HG02759 (cell line): ENCODE measurements at regions not wholly inside any gene's neighbourhood (a gene's known extent, or its start where the extent isn't known, plus 50 kb on each side); places are given as distances from the start of the nearest gene placed in this dataset.
"Not testable (repeated sequence)": the region's sequence is repeated elsewhere in the genome, so short reads cannot be mapped to it uniquely, and the experiment has no call there.

Experiments
- ATAC-seq: cut with Tn5 transposase; IDR thresholded peaks from one replicate; pipeline ENCODE4 v1.9.1; 2021; ENCODE audit warnings: mild to moderate bottlenecking, moderate library complexity; ENCODE audit not compliant: unreplicated experiment

DNA sequence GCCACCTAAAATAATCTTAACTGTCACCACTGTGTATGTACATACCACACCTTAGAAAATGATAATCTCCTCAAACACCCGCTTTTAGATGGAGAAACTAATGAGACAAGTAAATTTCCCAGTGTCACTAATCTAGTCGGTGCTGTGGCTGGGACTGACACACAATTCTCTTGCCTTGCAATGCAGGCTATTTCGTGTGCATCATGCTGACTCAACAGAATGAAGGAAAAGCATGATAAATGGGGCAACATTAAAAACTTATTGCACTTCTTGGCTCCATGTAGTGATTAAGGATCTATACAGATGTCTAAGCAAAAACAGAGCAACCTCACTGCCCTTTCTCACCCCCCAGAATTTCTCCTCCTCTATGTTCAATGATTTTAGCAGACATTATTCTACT lies 677.9 kb downstream of the DTWD2 start:
- ATAC-seq = no peak

- ATAC-seq = no peak
These were observed 685.1 kb downstream of the DTWD2 start for GRCh38 chr5:118303296-118303695.

- ATAC-seq = no peak
These were observed 685.6 kb downstream of the DTWD2 start for GRCh38 chr5:118302786-118303185.

- no peak for ATAC-seq
These were observed 686.7 kb downstream of the DTWD2 start for GRCh38 chr5:118301696-118302095.

GRCh38 chr5:118295045-118295444 lies 693.3 kb downstream of the DTWD2 start:
- ATAC-seq = no peak

GRCh38 chr5:118293378-118293777 lies 695.0 kb downstream of the DTWD2 start:
- no peak for ATAC-seq

DNA sequence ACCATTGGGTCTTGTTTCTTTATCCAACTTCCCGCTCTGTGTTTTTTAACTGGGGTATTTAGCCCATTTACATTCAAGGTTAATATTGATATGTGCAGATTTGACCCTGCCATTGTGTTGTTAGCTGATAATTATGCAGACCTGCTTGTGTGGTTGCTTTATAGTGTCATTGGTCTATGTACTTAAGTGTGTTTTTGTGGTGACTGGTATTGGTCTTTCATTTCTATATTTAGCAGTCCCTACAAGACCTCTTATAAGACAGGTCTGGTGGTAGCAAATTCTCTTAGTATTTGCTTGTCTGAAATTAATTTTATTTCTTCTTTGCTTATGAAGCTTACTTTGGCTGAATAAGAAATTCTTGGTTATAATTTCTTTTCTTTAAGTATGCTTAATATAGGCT lies 698.1 kb downstream of the DTWD2 start:
- ATAC-seq = no peak

DNA sequence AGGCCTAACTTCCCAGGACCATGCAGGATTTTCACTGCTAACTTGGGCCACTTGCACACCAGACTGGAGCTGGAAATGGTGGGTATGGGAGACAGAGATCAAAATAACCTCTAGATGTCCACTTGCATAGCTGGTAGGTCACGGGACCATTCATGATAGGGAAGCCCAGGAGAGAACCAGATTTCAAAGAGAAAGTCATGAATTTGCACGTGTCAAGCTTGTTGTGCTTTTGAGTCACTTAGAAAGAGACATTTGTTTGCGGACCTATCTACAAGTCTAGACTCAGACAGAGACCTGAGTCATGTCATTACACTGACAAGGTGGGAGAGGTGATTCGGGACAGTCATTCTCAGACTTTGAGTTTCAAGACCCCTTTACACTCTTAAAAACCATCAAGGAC lies 704.1 kb downstream of the DTWD2 start:
- not testable (repeated sequence) for ATAC-seq

- ATAC-seq = not testable (repeated sequence)
These were observed 705.8 kb downstream of the DTWD2 start for GRCh38 chr5:118282480-118283038.

DNA sequence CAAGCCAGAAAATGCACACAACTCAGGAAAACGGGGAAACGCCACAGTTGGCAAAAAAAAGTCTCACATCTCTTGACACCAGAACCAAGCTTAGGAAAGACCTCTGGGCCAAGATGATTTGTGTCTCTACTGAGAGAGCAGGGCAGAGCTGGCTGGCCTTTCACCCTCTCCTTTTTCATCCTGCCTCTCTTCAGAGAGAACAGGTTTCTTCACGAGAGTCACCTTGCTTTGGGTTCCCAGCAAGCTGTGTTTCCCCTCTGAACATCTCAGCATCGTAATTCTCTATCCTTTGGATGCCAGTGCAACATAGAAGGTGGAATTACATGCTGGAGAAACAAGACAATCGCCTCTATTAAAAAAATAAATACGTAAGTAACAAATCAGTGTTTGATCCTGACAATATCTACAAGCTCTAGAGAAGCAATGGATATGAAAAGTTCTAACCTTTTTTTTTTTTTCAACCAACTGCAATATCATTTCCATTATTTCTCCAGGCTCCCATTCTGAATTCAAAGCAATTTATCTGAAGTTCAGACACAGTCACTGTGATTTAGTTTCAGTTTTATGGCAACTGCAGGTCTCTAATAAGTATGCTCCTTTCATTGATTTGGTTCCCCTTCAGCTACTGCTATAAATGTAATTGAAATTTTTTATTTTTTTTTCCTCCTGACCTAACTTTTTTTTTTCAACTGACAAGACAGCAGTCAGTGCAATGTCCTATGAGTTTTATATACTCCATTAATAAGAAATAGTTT lies 708.6 kb downstream of the DTWD2 start:
- no peak for ATAC-seq

DNA sequence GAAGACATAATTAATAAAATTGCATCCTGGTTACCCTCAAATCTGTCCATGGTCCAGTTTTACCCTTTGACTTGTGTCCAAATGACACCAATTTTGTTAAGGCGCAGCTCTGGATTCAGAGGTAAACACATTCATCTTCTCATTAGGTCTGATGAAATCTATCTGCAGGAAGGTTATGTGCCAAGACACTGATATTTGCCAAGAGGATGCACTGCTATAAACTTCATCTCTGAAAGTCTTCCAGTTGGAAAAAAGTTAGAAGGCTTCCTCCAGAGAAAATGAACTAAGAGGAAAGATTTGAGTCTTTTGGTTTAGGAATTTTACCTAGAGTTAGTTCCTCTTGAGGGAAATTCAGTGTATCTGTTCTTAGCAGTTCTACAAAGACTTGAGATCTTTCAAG lies 717.8 kb downstream of the DTWD2 start:
- ATAC-seq = no peak

GRCh38 chr5:118258223-118258622 lies 730.1 kb downstream of the DTWD2 start:
- no peak for ATAC-seq

DNA sequence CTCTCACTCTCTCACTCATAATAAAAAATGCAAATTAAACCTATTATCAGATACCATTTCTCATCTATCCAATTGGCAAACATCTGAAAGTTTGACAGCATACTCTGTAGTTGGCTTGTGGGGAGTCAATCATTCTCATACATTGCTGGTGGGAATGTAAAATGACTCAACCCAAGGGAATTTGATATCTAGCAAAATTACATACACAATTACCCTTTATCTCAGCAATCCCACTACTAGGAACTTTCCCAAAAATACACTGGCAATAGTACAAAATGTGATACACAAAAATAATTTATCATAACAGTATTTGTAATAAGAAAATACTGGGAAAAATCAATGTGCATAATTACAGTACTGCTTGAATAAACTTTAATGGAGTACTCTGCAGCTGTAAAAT lies 731.3 kb downstream of the DTWD2 start:
- no peak for ATAC-seq

DNA sequence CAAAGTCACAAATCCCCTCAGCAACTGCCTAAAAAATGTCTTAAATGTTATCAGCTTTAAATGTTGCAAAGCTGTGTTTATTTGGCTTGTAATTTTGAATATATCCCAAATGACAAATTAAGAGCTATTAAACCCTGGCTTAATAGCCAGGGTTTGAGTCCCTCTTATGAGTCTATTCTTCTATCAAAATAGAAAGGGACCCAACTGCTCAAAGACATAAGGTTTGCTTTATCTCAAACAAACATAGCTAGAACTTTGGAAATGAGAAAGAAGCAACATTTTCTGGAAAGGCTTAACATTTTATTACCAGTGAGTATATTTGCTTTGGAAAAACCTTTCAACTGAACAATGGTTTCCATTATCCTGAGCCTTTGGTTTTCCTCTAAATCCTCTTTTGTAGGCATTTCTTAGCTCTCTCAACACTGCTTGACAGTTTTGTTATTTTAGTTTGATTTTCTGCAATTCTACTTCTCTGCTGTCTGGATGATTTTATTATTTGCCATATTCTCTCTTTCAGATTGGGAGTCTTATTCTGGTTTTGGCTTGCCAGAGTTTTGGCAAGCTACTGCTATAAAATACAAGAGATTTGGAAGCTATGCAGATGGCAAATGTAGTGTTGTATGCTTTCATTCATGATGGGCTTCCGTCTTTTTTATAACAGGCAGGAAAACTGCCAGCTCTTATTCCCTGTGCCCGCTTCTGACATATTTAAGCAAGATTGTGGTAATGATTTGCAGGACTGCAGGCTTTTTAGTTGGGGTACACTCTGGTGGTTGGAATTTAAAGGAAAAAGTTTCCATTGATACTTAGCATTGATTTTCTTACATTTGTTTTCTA lies 734.9 kb downstream of the DTWD2 start:
- no peak for ATAC-seq

DNA sequence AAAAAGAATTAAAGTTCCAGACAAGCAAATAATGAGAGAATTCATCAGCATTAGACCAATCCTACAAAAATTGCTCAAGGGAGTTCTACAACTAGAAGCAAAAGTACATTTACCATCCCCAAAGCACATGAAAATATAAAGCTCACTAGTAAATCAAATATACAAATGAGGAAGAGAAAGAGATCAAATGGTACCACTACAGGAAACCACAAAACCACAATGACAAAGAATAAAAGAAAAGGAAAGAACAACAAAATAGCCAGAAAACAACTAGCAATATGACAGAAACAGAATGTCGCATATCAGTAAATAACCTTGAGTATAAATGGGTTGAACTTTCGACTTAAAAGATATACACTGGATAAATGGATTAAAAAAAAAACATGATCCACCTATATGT lies 739.0 kb downstream of the DTWD2 start:
- no peak for ATAC-seq

DNA sequence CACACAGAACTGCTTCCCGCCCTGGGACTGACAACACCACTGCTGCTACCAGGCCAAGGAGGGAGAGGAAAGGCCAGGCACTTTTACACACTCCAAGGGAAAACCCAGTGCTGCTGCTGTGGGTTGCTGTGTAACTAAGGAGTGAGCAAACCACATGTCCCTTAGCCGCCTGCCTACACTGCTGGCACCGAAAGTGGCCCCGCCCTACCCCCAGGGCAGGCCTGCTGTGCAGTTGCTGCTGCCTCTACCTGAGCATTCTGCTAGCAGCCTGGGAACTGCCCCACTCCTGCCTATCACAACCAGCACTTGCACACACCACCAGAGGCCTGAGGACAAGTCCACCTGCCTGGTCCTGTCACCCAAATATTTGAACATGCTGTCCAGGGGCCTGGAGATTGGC lies 740.9 kb downstream of the DTWD2 start:
- no peak for ATAC-seq

GRCh38 chr5:118243613-118244012 lies 744.7 kb downstream of the DTWD2 start:
- ATAC-seq = no peak

DNA sequence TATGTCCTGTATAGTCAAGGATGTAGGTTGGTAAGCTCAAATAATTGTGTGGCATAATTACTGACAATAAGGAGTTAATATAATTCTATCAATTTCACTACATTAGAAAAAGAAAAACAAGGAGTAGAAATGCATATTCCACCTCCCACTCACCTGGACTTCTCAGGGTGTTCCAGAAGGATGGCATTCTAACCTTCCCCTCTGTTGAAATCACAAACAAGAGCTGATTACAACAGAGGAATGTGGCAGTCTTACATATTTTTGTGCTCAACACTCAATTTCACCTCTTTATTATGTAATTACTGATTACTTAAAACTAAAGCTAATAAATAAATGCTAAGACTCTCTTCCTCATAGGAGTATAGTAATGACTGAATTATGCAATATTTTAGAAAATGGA lies 745.3 kb downstream of the DTWD2 start:
- ATAC-seq = no peak

- ATAC-seq = peak; percentile 62
These were observed 752.1 kb downstream of the DTWD2 start for GRCh38 chr5:118236108-118236849.

DNA sequence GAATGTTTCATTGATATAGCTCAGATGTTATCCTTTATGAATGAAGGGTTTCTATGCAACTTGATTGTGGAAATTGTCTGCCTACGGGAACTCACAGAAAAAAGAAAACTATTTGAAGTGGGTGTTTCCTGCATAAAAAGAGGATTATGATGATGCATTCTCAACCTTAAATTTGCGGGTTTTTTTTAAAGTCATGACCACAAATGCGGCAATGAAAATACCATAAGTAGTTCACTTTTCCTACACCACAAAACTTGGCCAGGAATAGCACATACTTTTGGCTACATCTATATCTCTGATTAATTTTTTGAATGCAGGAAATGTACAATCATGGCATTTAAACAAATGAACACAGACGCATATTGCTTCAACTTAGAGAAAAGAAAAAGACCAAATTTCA lies 754.7 kb downstream of the DTWD2 start:
- no peak for ATAC-seq

- no peak for ATAC-seq
These were observed 759.9 kb downstream of the DTWD2 start for GRCh38 chr5:118228489-118228888.
